GM23248 (cell line): ENCODE measurements at regions not wholly inside any gene's neighbourhood (a gene's known extent, or its start where the extent isn't known, plus 50 kb on each side); places are given as distances from the start of the nearest gene placed in this dataset.

ENCODE experiments used
- EZH2 ChIP-seq: fragments of 200-600 bp; sonication (generic); IDR thresholded peaks from 2 replicates; pipeline ENCODE4 v1.6.1; 2018; ENCODE audit warnings: antibody characterized with exemption, mild to moderate bottlenecking; ENCODE audit not compliant: insufficient read depth, poor library complexity, severe bottlenecking
- EZH2phosphoT487 ChIP-seq: fragments of 200-600 bp; sonication (generic); IDR thresholded peaks from 2 replicates; pipeline ENCODE4 v1.6.1; 2018; ENCODE audit warnings: antibody characterized with exemption, moderate library complexity, mild to moderate bottlenecking, low read depth; ENCODE audit not compliant: insufficient read depth

GRCh38 chr11:98703779-98704556 lies 316.8 kb upstream of the CNTN5 start:
- TF ChIP-seq EZH2 (no peak), EZH2phosphoT487 (no peak)
